ENCODE measurements at regions not wholly inside any gene's neighbourhood (a gene's known extent, or its start where the extent isn't known, plus 50 kb on each side); places are given as distances from the start of the nearest gene placed in this dataset.

DNA sequence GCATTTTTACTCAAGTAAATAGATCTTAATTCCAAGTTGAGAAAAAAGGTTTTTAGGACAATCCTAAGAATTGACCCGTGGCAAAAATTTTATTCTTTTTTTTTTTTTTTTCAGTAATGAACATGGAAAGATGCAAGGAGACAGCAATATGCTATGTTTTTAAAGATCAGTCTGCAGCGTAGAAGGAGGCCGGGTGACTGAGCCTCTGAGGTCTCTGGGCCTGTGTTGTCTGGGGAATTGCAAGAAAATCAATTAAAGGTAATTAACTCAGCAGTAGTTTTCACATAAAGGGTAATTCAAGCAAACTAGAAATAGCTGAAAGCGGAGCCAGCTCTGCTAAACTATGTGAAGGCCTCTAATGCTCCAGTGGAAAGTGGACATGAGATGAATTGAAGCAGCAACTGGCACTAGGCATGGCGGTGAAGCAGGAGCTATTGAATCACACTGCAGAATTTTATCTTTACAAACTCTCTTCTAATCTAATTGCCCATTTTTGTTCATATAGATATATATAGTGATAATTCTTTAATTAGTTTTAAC lies 285.2 kb upstream of the ITGA1 start:
- TF ChIP-seq POLR2A (IDR thresholded peaks at IDR 0.05; ENCODE audit: low read depth, low read length) (no peak), TAF1 (IDR thresholded peaks at IDR 0.05; ENCODE audit: borderline replicate concordance, low read depth, low read length) (no peak), POLR2AphosphoS5 (IDR thresholded peaks at IDR 0.05; ENCODE audit: low read depth, low read length) (no peak)

Measured in GM12892 (cell line).